ENCODE measurements at regions not wholly inside any gene's neighbourhood (a gene's known extent, or its start where the extent isn't known, plus 50 kb on each side); places are given as distances from the start of the nearest gene placed in this dataset.
"Not testable (repeated sequence)": the region's sequence is repeated elsewhere in the genome, so short reads cannot be mapped to it uniquely, and the experiment has no call there.

DNA sequence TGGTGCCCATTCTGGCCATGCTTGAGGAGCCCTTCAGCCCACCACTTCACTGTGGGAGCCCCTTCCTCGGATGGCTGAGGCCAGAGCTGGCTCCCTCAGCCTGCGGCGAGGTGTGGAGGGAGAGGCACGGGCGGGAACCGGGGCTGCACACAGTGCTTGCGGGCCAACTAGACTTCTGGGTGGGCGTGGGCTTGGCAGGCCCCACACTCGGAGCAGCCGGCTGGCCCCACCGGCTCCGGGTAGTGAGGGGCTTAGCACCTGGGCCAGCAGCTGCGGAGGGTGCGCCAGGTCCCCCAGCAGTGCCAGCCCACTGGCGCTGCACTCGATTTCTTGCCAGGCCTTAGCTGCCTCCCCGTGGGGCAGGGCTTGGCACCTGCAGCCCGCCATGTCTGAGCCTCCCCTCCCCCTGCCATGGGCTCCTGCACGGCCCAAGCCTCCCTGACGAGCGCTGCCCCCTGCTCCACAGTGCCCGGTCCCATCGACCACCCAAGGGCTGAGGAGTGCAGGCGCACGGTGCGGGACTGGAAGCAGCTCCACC lies 554.2 kb downstream of the GABRG2 start:
- H4K12ac ChIP-seq (ENCODE audit: low read depth, low read length); H2BK120ac ChIP-seq (ENCODE audit: insufficient read depth, low read length, poor library complexity); H4K91ac ChIP-seq (ENCODE audit: low read depth, low read length); H3K4me3 ChIP-seq (ENCODE audit: low read depth, low read length); H2AK5ac ChIP-seq (ENCODE audit: low read length); H2AFZ ChIP-seq (ENCODE audit: insufficient read depth, low read length, poor library complexity); H3K23ac ChIP-seq (ENCODE audit: low read length); H3K79me2 ChIP-seq (ENCODE audit: control insufficient read depth, insufficient read depth, low read length, poor library complexity); H3K27ac ChIP-seq (ENCODE audit: low read depth, low read length); H3K14ac ChIP-seq (ENCODE audit: low read length); H3K79me1 ChIP-seq (ENCODE audit: low read length); H2BK5ac ChIP-seq (ENCODE audit: low read depth, low read length, poor library complexity); H3K4me2 ChIP-seq (ENCODE audit: low read length); H3K27me3 ChIP-seq (ENCODE audit: insufficient read depth, low read length); H3K18ac ChIP-seq (ENCODE audit: low read length); H4K8ac ChIP-seq (ENCODE audit: low read depth, low read length); H3K4ac ChIP-seq (ENCODE audit: low read depth, low read length); H3K9me3 ChIP-seq (ENCODE audit: insufficient read depth, low read depth, low read length); H2BK12ac ChIP-seq (ENCODE audit: low read length); H3K9ac ChIP-seq (ENCODE audit: low read length); H3K4me1 ChIP-seq (ENCODE audit: control insufficient read depth in 1 of 2, insufficient read depth in 2 of 2, low read length in 2 of 2); DNase-seq; H3K36me3 ChIP-seq (ENCODE audit: control insufficient read depth in 1 of 2, insufficient read depth in 2 of 2, low read length in 2 of 2): not testable (repeated sequence)
- no CpG with 5 or more reads among the region's 26 CpGs for WGBS (ENCODE audit: extremely low coverage, insufficient coverage, insufficient read length)

DNA sequence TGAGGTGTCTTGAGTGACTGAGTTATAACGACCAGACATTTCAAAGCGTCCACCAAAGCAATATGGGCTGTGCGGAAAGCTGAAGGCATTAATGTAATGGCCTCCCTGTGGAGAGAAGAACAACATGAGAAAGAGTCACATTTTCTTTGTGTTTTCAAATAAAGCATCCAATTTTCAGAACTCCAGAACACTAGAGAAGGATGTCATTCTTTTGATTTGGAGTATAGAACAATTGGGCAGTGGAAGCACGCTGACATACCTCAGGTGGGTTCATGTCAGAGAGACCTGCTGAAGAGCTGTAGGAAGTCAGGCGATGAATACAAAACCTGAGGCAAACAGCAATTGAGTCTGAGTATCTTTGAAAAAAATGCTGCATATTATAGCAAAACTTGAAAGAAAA lies 556.5 kb downstream of the GABRG2 start:
- H3K4me3 ChIP-seq (ENCODE audit: low read depth, low read length): no peak overlapping the region
- no peaks in the 10 kb centered on the region for H3K27me3 ChIP-seq (ENCODE audit: insufficient read depth, low read length)
- no peak overlapping the region for H3K18ac ChIP-seq (ENCODE audit: low read length)
- H3K9ac ChIP-seq (ENCODE audit: low read length): no peak overlapping the region
- H2BK12ac ChIP-seq (ENCODE audit: low read length): no peak overlapping the region
- H3K9me3 ChIP-seq (ENCODE audit: insufficient read depth, low read depth, low read length): peaks cover 3% of the 10 kb centered on the region
- no peak overlapping the region for H2AK5ac ChIP-seq (ENCODE audit: low read length)
- H2BK120ac ChIP-seq (ENCODE audit: insufficient read depth, low read length, poor library complexity): no peak overlapping the region
- no peaks in the 10 kb centered on the region for H3K79me2 ChIP-seq (ENCODE audit: control insufficient read depth, insufficient read depth, low read length, poor library complexity)
- no peaks in the 10 kb centered on the region for H3K79me1 ChIP-seq (ENCODE audit: low read length)
- no peak overlapping the region for H4K91ac ChIP-seq (ENCODE audit: low read depth, low read length)
- no peaks in the 10 kb centered on the region for H3K36me3 ChIP-seq (ENCODE audit: control insufficient read depth in 1 of 2, insufficient read depth in 2 of 2, low read length in 2 of 2)
- H3K23ac ChIP-seq (ENCODE audit: low read length): no peak overlapping the region
- H2AFZ ChIP-seq (ENCODE audit: insufficient read depth, low read length, poor library complexity): no peak overlapping the region
- no peaks in the 10 kb centered on the region for H3K4me1 ChIP-seq (ENCODE audit: control insufficient read depth in 1 of 2, insufficient read depth in 2 of 2, low read length in 2 of 2)
- no peak overlapping the region for H3K4ac ChIP-seq (ENCODE audit: low read depth, low read length)
- no peak overlapping the region for H3K4me2 ChIP-seq (ENCODE audit: low read length)
- no peak overlapping the region for H3K14ac ChIP-seq (ENCODE audit: low read length)
- no peak overlapping the region for H4K8ac ChIP-seq (ENCODE audit: low read depth, low read length)
- no CpG with 5 or more reads among the region's 5 CpGs for WGBS (ENCODE audit: extremely low coverage, insufficient coverage, insufficient read length)
- no peak for DNase-seq
- H2BK5ac ChIP-seq (ENCODE audit: low read depth, low read length, poor library complexity): no peak overlapping the region
- no peak overlapping the region for H3K27ac ChIP-seq (ENCODE audit: low read depth, low read length)
- no peak overlapping the region for H4K12ac ChIP-seq (ENCODE audit: low read depth, low read length)

DNA sequence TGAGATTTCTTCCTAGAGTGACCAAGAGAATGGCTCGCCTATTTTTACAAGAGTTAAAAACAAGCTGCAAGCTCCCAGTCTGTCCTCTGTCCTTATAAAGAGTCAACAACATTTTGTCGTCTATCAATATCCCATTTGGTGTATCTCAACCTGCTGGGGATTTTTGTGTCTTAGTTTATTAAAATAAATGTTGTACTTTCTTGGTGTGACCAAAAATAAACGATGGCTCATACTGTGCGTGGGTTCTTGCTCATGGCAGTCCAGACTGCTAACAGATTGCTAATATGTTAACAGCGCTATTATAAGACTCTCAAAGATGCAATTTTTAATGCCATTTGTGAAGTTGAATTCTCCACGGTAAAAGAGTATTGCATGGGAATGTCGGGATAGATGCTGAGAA lies 569.9 kb downstream of the GABRG2 start:
- WGBS (ENCODE audit: extremely low coverage, insufficient coverage, insufficient read length): no CpG with 5 or more reads among the region's 7 CpGs
- no peaks in the 10 kb centered on the region for H3K79me2 ChIP-seq (ENCODE audit: control insufficient read depth, insufficient read depth, low read length, poor library complexity)

DNA sequence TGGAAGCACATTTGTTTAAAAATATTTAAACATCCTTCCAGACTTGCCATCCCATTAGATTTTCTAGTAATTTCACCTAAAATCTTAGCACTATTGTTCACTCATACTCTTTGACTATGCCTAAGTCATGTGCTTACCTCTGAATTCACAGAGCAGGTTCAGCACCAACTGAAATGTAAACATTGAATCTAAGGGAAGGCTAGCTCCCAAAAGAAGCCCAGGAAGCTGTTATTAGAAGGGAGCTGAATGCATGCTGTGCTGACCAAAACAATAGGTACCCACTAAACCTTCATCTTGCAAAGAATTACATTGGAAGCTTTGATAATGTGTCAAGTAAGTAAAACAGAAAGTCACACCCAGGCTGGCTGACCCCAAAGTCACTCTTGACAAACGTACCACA lies 571.3 kb downstream of the GABRG2 start:
- H3K79me2 ChIP-seq (ENCODE audit: control insufficient read depth, insufficient read depth, low read length, poor library complexity): no peaks in the 10 kb centered on the region
- H2BK120ac ChIP-seq (ENCODE audit: insufficient read depth, low read length, poor library complexity): no peak overlapping the region
- no peak overlapping the region for H3K18ac ChIP-seq (ENCODE audit: low read length)
- H3K23ac ChIP-seq (ENCODE audit: low read length): no peak overlapping the region
- no peak overlapping the region for H2AK5ac ChIP-seq (ENCODE audit: low read length)
- no peak overlapping the region for H3K4me3 ChIP-seq (ENCODE audit: low read depth, low read length)
- H3K27me3 ChIP-seq (ENCODE audit: insufficient read depth, low read length): no peaks in the 10 kb centered on the region
- H3K4me2 ChIP-seq (ENCODE audit: low read length): no peak overlapping the region
- no peaks in the 10 kb centered on the region for H3K4me1 ChIP-seq (ENCODE audit: control insufficient read depth in 1 of 2, insufficient read depth in 2 of 2, low read length in 2 of 2)
- no peak overlapping the region for H3K27ac ChIP-seq (ENCODE audit: low read depth, low read length)
- H2BK5ac ChIP-seq (ENCODE audit: low read depth, low read length, poor library complexity): no peak overlapping the region
- no peak overlapping the region for H3K4ac ChIP-seq (ENCODE audit: low read depth, low read length)
- H4K12ac ChIP-seq (ENCODE audit: low read depth, low read length): no peak overlapping the region
- no peak overlapping the region for H4K8ac ChIP-seq (ENCODE audit: low read depth, low read length)
- H3K79me1 ChIP-seq (ENCODE audit: low read length): no peaks in the 10 kb centered on the region
- no peaks in the 10 kb centered on the region for H3K36me3 ChIP-seq (ENCODE audit: control insufficient read depth in 1 of 2, insufficient read depth in 2 of 2, low read length in 2 of 2)
- no peak overlapping the region for H2BK12ac ChIP-seq (ENCODE audit: low read length)
- H3K9ac ChIP-seq (ENCODE audit: low read length): no peak overlapping the region
- H2AFZ ChIP-seq (ENCODE audit: insufficient read depth, low read length, poor library complexity): no peak overlapping the region
- WGBS (ENCODE audit: extremely low coverage, insufficient coverage, insufficient read length): no CpG with 5 or more reads among the region's 1 CpG
- no peak overlapping the region for H4K91ac ChIP-seq (ENCODE audit: low read depth, low read length)
- peaks cover 4% of the 10 kb centered on the region for H3K9me3 ChIP-seq (ENCODE audit: insufficient read depth, low read depth, low read length)
- H3K14ac ChIP-seq (ENCODE audit: low read length): no peak overlapping the region
- no peak for DNase-seq

More for the DNA sequence above, 569.9 kb downstream of the GABRG2 start:
- H3K36me3 ChIP-seq (ENCODE audit: control insufficient read depth in 1 of 2, insufficient read depth in 2 of 2, low read length in 2 of 2): no peaks in the 10 kb centered on the region
- no peak overlapping the region for H3K27ac ChIP-seq (ENCODE audit: low read depth, low read length)
- H3K79me1 ChIP-seq (ENCODE audit: low read length): no peaks in the 10 kb centered on the region
- H2BK120ac ChIP-seq (ENCODE audit: insufficient read depth, low read length, poor library complexity): no peak overlapping the region
- no peak overlapping the region for H3K18ac ChIP-seq (ENCODE audit: low read length)
- no peak overlapping the region for H4K8ac ChIP-seq (ENCODE audit: low read depth, low read length)
- H3K27me3 ChIP-seq (ENCODE audit: insufficient read depth, low read length): no peaks in the 10 kb centered on the region
- H2AK5ac ChIP-seq (ENCODE audit: low read length): no peak overlapping the region
- no peak overlapping the region for H4K12ac ChIP-seq (ENCODE audit: low read depth, low read length)
- no peak overlapping the region for H3K4me3 ChIP-seq (ENCODE audit: low read depth, low read length)
- H3K4ac ChIP-seq (ENCODE audit: low read depth, low read length): no peak overlapping the region
- no peak overlapping the region for H3K4me2 ChIP-seq (ENCODE audit: low read length)
- H2BK12ac ChIP-seq (ENCODE audit: low read length): no peak overlapping the region
- no peak overlapping the region for H3K9ac ChIP-seq (ENCODE audit: low read length)
- H3K14ac ChIP-seq (ENCODE audit: low read length): no peak overlapping the region
- no peak overlapping the region for H3K23ac ChIP-seq (ENCODE audit: low read length)
- H2AFZ ChIP-seq (ENCODE audit: insufficient read depth, low read length, poor library complexity): no peak overlapping the region
- no peak overlapping the region for H4K91ac ChIP-seq (ENCODE audit: low read depth, low read length)
- H2BK5ac ChIP-seq (ENCODE audit: low read depth, low read length, poor library complexity): no peak overlapping the region
- H3K9me3 ChIP-seq (ENCODE audit: insufficient read depth, low read depth, low read length): peaks cover 7% of the 10 kb centered on the region
- DNase-seq: no peak
- no peaks in the 10 kb centered on the region for H3K4me1 ChIP-seq (ENCODE audit: control insufficient read depth in 1 of 2, insufficient read depth in 2 of 2, low read length in 2 of 2)
